ENCODE measurements at regions not wholly inside any gene's neighbourhood (a gene's known extent, or its start where the extent isn't known, plus 50 kb on each side); places are given as distances from the start of the nearest gene placed in this dataset.

DNA sequence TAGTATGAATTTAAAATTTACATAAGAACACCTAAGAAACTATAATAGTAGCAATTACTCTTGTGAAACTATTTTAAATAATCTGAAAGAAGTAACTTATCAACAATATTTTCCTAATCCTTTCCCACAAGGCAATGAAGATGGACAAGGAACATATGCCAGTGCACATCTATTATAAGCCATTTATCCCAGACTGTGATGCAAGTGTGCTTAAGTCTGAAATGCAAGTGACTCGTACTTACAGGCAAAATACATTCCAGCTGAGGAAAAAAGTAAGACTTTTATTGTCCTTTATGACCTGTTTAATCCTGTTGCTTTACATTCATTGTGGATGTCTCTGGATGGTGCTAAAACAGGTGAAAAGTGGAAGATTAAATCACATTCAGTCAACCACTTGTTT lies 709.4 kb downstream of the ZNF385D start:
- no peaks in the 10 kb centered on the region for H3K27me3 ChIP-seq (ENCODE audit: insufficient read depth)
- TF ChIP-seq JUNB (IDR thresholded peaks at IDR 0.05; ENCODE audit: unreplicated experiment) (no peak), ZNF331 (CRISPR knock-in tag; IDR thresholded peaks at IDR 0.05; ENCODE audit: low read depth) (no peak), STAT1 (IDR thresholded peaks at IDR 0.05; ENCODE audit: unreplicated experiment) (no peak), ZNF114 (CRISPR knock-in tag; IDR thresholded peaks at IDR 0.05) (no peak), EZH2 (IDR thresholded peaks at IDR 0.05; ENCODE audit: low read depth, unreplicated experiment) (no peak), POLR2AphosphoS5 (IDR thresholded peaks at IDR 0.05; ENCODE audit: low read depth) (no peak), NANOG (IDR thresholded peaks at IDR 0.05; ENCODE audit: borderline replicate concordance) (no peak), EZH2phosphoT487 (IDR thresholded peaks at IDR 0.05; ENCODE audit: unreplicated experiment) (no peak), CREB1 (CRISPR knock-in tag; IDR thresholded peaks at IDR 0.05; ENCODE audit: low read depth) (no peak)
- TF ChIP-seq, protein P1, sequence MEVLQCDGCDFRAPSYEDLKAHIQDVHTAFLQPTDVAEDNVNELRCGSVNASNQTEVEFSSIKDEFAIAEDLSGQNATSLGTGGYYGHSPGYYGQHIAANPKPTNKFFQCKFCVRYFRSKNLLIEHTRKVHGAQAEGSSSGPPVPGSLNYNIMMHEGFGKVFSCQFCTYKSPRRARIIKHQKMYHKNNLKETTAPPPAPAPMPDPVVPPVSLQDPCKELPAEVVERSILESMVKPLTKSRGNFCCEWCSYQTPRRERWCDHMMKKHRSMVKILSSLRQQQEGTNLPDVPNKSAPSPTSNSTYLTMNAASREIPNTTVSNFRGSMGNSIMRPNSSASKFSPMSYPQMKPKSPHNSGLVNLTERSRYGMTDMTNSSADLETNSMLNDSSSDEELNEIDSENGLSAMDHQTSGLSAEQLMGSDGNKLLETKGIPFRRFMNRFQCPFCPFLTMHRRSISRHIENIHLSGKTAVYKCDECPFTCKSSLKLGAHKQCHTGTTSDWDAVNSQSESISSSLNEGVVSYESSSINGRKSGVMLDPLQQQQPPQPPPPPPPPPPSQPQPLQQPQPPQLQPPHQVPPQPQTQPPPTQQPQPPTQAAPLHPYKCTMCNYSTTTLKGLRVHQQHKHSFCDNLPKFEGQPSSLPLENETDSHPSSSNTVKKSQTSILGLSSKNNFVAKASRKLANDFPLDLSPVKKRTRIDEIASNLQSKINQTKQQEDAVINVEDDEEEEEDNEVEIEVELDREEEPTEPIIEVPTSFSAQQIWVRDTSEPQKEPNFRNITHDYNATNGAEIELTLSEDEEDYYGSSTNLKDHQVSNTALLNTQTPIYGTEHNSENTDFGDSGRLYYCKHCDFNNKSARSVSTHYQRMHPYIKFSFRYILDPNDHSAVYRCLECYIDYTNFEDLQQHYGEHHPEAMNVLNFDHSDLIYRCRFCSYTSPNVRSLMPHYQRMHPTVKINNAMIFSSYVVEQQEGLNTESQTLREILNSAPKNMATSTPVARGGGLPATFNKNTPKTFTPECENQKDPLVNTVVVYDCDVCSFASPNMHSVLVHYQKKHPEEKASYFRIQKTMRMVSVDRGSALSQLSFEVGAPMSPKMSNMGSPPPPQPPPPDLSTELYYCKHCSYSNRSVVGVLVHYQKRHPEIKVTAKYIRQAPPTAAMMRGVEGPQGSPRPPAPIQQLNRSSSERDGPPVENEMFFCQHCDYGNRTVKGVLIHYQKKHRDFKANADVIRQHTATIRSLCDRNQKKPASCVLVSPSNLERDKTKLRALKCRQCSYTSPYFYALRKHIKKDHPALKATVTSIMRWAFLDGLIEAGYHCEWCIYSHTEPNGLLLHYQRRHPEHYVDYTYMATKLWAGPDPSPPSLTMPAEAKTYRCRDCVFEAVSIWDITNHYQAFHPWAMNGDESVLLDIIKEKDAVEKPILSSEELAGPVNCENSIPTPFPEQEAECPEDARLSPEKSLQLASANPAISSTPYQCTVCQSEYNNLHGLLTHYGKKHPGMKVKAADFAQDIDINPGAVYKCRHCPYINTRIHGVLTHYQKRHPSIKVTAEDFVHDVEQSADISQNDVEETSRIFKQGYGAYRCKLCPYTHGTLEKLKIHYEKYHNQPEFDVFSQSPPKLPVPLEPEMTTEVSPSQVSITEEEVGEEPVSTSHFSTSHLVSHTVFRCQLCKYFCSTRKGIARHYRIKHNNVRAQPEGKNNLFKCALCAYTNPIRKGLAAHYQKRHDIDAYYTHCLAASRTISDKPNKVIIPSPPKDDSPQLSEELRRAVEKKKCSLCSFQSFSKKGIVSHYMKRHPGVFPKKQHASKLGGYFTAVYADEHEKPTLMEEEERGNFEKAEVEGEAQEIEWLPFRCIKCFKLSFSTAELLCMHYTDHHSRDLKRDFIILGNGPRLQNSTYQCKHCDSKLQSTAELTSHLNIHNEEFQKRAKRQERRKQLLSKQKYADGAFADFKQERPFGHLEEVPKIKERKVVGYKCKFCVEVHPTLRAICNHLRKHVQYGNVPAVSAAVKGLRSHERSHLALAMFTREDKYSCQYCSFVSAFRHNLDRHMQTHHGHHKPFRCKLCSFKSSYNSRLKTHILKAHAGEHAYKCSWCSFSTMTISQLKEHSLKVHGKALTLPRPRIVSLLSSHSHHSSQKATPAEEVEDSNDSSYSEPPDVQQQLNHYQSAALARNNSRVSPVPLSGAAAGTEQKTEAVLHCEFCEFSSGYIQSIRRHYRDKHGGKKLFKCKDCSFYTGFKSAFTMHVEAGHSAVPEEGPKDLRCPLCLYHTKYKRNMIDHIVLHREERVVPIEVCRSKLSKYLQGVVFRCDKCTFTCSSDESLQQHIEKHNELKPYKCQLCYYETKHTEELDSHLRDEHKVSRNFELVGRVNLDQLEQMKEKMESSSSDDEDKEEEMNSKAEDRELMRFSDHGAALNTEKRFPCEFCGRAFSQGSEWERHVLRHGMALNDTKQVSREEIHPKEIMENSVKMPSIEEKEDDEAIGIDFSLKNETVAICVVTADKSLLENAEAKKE (CRISPR knock-in tag; IDR thresholded peaks at IDR 0.05) = no peak
- TF ChIP-seq, protein P2, sequence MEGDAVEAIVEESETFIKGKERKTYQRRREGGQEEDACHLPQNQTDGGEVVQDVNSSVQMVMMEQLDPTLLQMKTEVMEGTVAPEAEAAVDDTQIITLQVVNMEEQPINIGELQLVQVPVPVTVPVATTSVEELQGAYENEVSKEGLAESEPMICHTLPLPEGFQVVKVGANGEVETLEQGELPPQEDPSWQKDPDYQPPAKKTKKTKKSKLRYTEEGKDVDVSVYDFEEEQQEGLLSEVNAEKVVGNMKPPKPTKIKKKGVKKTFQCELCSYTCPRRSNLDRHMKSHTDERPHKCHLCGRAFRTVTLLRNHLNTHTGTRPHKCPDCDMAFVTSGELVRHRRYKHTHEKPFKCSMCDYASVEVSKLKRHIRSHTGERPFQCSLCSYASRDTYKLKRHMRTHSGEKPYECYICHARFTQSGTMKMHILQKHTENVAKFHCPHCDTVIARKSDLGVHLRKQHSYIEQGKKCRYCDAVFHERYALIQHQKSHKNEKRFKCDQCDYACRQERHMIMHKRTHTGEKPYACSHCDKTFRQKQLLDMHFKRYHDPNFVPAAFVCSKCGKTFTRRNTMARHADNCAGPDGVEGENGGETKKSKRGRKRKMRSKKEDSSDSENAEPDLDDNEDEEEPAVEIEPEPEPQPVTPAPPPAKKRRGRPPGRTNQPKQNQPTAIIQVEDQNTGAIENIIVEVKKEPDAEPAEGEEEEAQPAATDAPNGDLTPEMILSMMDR (conservative IDR thresholded peaks at IDR 0.05; ENCODE audit: low read depth in 2 of 2) = no peak
- TF ChIP-seq, protein P3, sequence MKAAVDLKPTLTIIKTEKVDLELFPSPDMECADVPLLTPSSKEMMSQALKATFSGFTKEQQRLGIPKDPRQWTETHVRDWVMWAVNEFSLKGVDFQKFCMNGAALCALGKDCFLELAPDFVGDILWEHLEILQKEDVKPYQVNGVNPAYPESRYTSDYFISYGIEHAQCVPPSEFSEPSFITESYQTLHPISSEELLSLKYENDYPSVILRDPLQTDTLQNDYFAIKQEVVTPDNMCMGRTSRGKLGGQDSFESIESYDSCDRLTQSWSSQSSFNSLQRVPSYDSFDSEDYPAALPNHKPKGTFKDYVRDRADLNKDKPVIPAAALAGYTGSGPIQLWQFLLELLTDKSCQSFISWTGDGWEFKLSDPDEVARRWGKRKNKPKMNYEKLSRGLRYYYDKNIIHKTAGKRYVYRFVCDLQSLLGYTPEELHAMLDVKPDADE (IDR thresholded peaks at IDR 0.05) = no peak
- TF ChIP-seq, protein P4, sequence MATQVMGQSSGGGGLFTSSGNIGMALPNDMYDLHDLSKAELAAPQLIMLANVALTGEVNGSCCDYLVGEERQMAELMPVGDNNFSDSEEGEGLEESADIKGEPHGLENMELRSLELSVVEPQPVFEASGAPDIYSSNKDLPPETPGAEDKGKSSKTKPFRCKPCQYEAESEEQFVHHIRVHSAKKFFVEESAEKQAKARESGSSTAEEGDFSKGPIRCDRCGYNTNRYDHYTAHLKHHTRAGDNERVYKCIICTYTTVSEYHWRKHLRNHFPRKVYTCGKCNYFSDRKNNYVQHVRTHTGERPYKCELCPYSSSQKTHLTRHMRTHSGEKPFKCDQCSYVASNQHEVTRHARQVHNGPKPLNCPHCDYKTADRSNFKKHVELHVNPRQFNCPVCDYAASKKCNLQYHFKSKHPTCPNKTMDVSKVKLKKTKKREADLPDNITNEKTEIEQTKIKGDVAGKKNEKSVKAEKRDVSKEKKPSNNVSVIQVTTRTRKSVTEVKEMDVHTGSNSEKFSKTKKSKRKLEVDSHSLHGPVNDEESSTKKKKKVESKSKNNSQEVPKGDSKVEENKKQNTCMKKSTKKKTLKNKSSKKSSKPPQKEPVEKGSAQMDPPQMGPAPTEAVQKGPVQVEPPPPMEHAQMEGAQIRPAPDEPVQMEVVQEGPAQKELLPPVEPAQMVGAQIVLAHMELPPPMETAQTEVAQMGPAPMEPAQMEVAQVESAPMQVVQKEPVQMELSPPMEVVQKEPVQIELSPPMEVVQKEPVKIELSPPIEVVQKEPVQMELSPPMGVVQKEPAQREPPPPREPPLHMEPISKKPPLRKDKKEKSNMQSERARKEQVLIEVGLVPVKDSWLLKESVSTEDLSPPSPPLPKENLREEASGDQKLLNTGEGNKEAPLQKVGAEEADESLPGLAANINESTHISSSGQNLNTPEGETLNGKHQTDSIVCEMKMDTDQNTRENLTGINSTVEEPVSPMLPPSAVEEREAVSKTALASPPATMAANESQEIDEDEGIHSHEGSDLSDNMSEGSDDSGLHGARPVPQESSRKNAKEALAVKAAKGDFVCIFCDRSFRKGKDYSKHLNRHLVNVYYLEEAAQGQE (IDR thresholded peaks at IDR 0.05; ENCODE audit: unreplicated experiment) = no peak
- H3K36me3 ChIP-seq (ENCODE audit: insufficient read depth) = no peaks in the 10 kb centered on the region
- Mint-ChIP-seq H3K36me3 (ENCODE audit: low read depth) (no peaks in the 10 kb centered on the region), H3K9me3 (no peaks in the 10 kb centered on the region), H3K4me3 (no peak overlapping the region), H3K27me3 (ENCODE audit: insufficient read depth, low read depth, poor library complexity) (no peaks in the 10 kb centered on the region), H3K4me1 (no peaks in the 10 kb centered on the region), H3K27ac (no peak overlapping the region)
- H4K20me1 ChIP-seq (replicated peaks; ENCODE audit: insufficient read depth) = no peaks in the 10 kb centered on the region
- no peaks in the 10 kb centered on the region for H3K4me1 ChIP-seq (ENCODE audit: insufficient read depth)
- H2AFZ ChIP-seq = no peak overlapping the region
- no peaks in the 10 kb centered on the region for H3K79me2 ChIP-seq (replicated peaks; ENCODE audit: insufficient read depth)
- ATAC-seq (no peak), DNase-seq (ENCODE audit: low spot score) (no peak)
- no peak overlapping the region for H3K4me3 ChIP-seq
- no peak overlapping the region for H3K27ac ChIP-seq (ENCODE audit: low read depth)
- H3K9me2 ChIP-seq (ENCODE audit: insufficient read depth) = no peaks in the 10 kb centered on the region; the same call in 1 of the 2 replicates
- H3F3A ChIP-seq (replicated peaks; ENCODE audit: low read depth) = no peaks in the 10 kb centered on the region
- H3K4me2 ChIP-seq = no peak overlapping the region
